ENCODE measurements at regions not wholly inside any gene's neighbourhood (a gene's known extent, or its start where the extent isn't known, plus 50 kb on each side); places are given as distances from the start of the nearest gene placed in this dataset.
"Not testable (repeated sequence)": the region's sequence is repeated elsewhere in the genome, so short reads cannot be mapped to it uniquely, and the experiment has no call there.

GRCh38 chr1:55447488-55447887 lies 232.3 kb upstream of the USP24 start:
- DNase-seq (ENCODE audit: low read depth): no peak

DNA sequence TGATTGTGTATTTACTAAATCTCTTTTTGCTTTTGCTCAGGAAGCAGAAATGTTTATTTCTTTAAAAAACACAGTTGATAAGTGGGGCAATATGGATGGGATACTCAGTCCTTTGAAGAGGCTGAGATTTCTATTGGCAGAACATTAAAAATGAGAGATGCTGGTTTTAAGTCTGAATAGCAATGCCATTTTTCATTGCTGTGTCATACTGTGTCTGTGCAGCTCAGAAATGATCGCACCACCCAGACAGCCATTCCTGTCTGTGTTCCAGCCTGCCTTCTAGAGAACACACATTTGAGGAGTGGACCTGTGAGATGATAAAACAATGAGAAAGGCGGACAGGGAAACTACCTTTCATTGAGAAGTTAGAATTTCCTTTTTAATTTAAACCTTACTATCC lies 231.2 kb upstream of the USP24 start:
- peak; percentile 82 for DNase-seq (ENCODE audit: low read depth)

DNA sequence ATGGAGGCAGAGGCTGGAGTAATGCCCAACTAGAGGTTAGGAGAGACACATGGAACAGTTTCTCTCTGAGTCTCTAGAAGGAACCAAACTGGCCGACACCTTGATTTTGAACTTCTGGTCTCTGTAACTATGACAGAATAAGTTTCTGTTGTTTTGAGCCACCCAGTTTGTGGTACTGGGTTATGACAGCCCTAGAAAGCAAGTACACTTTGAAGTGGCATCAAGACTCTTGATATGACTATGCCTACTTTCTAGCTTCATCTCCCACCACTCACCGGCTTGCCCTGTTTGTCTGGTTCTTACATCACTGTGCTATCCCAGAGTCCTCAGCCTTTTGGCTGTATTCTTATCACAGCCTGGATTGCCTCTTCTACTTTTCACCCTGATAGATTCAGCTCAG lies 230.3 kb upstream of the USP24 start:
- DNase-seq (ENCODE audit: low read depth): no peak

GRCh38 chr1:55444667-55445066 lies 229.5 kb upstream of the USP24 start:
- DNase-seq (ENCODE audit: low read depth): no peak

DNA sequence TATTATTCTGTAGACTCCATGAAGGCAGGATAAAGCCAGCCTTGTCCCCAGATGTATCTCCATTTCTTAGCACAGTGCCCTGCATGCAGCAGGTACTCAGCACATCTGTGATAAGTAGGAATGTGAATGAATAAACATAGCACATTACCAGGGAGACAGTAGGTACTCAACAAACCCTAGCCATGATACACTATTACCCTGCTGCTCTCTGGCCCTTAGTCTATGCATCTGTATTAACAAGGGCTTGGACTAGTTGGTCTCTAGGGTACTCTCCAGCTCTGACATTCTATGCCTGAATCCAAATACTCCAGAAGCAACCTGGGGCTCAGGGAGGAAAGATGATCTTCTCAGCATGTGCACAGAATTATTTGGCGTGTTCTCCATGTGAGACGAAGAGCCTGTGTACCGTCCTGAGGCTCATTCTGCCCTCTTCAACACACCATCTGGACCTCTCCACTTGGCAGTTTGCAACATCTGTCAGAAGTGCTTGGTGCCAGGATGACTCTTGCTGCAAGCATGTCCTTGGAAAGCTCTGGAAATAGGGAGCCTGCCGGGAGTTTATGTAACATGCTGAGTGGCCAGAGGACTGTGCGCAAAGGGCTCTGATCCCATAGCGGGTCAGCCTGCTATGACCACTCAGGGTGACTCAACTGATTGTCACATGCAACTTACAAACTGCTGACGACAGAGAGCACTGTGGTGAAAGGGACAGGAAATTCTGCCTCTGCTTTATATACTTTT lies 228.2 kb upstream of the USP24 start:
- peak; percentile 99 for DNase-seq (ENCODE audit: low read depth)

DNA sequence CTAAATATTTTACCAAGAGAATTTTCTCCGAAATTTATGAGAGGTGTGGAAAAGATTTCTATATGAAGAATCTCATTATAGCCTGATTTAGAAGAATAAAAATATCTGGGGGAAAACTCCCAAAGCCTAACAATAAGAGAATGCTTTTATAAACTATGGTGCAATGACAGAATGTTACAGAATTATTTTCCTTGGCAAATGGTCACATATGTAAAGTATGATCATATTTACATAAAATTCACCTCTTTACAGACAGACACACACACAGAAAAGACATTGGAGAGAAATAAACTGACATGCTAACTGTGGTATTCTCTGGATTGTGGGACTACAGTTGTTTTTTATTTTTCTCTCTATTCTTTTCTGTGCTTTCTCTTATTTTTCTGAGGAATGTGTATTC lies 226.3 kb upstream of the USP24 start:
- DNase-seq (ENCODE audit: low read depth): no peak

- DNase-seq (ENCODE audit: low read depth): no peak
Observed at GRCh38 chr1:55437692-55438091, 222.5 kb upstream of the USP24 start.

- peak; percentile 58 for DNase-seq (ENCODE audit: low read depth)
Observed at GRCh38 chr1:55430720-55431119, 215.6 kb upstream of the USP24 start.

DNA sequence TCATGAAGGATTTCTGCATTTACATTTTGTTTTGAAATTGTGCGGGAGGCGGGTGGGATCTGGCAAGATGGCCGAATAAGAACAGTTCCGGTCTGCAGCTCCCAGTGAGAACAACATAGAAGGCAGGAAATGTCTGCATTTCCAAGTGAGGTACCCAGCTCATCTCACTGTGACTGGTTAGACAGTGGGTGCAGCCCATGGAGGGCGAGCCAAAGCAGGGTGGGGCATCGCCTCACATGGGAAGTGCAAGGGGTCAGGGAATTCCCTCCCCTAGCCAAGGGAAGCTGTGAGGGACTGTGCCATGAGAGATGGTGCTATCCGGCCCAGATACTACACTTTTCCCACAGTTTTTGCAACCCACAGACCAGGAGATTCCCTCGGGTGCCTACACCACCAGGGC lies 215.0 kb upstream of the USP24 start:
- DNase-seq (ENCODE audit: low read depth): not testable (repeated sequence)

- DNase-seq (ENCODE audit: low read depth): peak; percentile 100
Observed at GRCh38 chr1:55428944-55429931, 214.1 kb upstream of the USP24 start.

- DNase-seq (ENCODE audit: low read depth): no peak
Observed at GRCh38 chr1:55428231-55428630, 213.1 kb upstream of the USP24 start.

DNA sequence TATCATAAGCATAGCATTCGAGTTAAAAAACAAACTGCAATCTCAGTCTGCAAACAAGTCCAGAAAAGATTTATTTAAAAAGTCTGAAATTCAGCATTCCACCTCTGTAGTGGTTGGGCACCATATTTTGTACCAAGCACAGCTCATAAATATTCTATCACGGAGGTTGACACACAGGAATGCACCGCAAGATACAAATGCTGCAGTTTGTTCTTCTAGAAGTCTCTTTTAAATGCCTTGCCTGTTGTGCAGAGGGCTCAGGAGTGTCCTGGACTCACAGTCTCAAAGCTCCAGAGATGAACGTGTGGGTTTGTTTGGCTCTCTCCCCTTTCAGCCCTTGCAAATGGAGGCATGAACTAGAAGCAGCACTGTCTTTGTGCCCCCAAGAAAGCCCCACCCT lies 212.4 kb upstream of the USP24 start:
- DNase-seq (ENCODE audit: low read depth): peak; percentile 58

DNA sequence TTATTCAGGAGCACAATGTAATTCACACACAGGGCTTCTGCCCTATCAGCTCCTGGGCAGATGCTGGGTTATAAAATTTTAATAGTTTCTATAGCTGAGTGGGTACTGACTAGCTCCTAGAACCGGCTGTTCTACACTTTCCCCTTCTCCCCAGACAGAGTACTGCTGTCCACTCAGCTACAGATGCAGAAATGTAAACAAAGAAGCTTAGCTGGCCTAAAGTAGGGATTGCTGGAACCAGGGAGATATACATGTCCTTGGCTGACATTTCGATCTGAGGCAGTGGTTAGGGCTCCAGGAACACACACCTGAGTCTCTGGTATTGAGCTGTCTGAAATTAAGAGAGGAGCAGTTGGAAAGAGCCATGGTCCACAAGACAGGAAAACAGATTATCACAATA lies 211.5 kb upstream of the USP24 start:
- DNase-seq (ENCODE audit: low read depth): peak; percentile 31

DNA sequence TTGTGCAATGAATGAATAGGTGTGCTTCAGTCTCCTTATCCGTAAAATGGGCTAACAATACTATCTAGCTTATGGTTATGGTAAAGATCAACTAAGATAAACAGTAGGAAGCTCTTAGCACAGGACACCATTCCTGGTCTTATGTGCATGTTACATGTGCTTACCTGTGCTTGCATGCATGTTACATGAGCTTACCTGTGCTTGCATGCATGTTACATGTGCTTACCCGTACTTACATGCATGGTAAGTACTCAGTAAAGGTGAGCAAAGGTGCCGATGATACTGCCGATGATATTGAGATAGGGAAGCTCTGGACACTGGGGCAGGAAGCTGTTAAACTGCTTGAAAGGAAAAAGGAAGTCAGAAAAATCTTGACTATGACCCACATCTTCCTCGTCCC lies 211.0 kb upstream of the USP24 start:
- DNase-seq (ENCODE audit: low read depth): no peak

DNA sequence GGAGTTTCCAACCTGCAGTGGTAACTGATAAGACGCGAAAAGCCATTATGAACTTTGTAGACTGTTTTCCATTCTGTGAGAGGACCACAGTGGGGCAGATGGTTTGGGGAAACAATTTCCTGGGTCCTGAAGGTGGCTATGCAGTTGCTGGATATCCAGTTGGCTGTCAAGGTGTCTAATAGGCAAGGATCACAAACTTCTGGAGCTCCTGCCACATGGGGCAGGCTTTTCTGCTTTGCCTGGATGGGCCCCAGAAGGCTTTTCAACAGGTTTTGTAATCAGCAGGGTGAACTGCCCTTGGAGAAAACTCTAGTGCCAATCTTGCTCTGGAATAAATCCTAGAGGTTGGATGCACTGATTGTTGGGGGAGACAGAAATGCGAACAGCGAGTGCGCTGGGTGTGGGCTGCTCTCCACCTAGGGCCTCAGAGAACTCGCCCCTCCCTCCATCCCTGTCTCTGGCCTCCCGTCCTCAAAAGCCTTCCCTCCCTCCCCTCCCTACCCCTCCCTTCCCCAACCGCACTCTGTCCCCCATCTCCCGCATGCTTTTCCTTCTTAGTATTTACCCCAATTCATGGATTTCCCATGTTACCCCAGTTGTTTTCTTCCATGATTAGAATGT lies 210.3 kb upstream of the USP24 start:
- DNase-seq (ENCODE audit: low read depth): no peak

- DNase-seq (ENCODE audit: low read depth): no peak
Observed at GRCh38 chr1:55423376-55423775, 208.2 kb upstream of the USP24 start.

DNA sequence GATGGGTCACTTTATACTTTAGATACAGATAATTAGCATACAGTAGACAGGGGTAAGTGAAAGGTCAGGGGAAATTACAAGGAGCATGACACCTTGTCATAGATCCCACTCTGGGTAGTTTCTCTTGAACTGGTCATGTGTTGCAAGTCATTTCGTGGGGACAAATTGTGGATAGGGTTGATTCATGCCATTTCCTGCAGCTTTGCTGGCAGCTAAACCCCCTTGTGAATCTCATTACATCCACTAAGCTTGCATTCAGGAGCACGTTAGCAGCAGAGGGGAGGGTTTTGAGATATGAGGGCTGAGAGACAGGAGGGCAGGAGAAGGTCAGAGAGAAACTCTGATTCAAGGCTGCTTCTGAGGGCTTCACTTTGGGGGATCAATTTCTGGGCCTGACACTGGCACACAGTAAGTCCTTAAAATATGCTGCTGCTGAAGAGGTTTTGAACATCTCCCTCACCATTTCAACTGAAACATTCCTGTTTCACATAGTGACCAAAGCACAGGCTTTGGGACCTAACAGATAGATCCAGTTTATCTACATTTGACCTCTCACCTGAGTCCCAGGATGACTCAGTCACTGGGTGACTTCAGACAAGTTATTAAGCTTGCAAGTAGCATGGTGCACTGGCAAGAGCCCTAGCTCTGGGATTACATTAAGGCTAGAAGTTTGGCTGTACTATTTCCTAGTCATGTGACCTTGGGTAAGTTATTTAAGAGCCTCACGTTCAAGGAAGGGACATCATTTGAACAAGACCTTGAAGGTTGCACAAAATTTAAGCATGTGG lies 206.0 kb upstream of the USP24 start:
- DNase-seq (ENCODE audit: low read depth): peak; percentile 73

DNA sequence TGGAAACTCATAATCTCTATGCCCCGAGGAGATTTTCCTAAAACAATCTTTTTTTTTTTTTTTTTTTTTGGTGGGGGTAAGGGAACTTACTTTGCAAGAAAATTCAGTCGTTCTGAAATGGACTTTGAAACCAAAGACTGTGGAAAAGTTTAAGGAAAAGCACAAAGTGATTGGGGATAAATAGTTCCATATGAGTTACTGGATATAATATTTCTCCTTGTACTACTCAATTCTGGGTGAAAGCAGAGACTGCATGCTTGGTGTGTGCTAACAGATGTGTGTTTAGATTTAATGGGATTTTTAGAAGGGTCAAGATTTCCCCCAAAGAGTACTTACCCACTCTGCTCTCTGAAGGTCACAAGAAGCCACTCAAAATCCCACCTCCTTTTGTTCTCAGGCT lies 204.9 kb upstream of the USP24 start:
- no peak for DNase-seq (ENCODE audit: low read depth)

DNA sequence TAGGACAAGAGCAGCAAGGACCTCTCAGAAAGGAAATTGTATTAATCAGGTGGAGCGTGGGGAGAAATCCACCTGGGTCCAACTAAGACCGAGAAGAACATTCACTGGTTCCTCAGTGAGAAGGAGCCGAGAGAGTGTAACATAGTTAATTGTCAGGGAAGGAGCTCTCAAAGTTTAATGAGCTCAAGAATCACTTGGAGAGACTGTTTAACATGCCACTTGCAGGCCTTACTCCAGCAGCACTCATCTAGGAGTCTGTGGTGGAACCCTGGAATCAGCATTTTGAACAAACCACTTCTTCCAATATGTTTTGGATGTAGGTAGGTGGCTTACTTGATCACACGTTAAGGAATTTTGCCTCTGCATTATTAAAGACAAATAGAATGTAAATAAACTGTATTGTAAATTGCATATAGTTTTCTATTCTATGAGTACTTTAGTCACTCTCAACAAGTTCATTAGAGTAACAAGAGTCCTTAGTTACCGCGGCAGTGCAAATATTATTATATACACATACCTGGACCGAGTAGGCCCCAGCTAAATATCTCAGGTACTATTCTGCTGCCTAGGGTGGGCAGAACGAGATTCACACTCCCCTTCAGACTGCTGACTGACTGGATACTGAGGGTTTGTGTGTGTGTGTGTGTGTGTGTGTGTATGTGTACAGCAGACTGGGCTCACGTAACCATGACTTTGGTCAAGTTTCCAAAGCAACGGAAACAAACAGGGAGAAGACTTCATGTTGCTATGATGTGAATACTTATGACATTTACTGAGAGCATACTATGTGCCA lies 203.2 kb upstream of the USP24 start:
- DNase-seq (ENCODE audit: low read depth): no peak

DNA sequence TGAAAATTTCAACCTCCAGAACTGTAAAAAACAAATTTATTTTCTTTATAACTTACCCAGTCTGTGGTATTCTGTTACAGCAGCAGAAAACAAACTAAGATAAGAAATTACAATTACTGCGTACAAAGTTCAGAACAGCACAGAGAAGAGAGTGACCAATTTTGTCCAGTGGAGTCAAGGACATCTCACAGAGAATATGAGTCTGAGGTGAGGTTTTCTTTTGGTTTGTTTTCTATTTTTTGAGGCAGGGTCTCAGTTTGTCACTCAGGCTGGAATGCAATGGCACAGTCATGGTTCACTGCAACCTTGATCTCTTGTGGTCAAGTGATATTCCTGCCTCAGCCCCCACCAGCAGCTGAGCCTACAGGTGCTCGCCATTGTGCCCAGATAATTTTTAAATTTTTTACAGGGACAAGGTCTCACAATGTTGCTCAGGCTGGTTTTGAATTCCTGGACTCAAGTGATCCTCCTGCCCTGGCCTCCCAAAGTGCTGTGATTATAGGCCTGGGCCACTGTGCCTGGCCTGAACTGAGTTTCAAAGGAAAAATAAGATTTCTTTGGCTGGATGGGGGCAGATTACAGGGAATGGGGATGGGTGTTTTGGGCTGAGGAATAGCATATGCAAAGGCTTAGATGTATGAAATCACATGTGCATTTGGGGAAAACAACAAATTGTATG lies 201.1 kb upstream of the USP24 start:
- DNase-seq (ENCODE audit: low read depth): no peak

DNA sequence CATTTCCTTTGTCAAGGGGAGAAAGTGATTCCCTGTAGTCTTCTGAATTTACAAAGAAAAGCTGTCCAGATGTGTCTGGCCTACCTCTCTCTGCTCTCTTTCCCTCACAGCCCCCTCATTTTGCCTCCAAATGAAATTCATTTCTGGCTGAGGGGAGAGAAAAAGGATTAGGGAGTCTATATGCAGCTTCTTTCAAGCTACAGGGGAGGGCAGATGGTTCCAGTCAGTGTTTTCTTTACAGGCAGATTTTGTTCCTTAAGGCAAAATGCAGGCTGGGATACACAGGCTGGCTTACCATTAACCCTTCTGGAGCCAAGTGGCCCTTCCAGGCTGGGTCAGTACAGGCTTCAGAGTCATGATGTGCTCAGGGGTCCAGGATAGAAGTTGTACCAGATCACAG lies 198.1 kb upstream of the USP24 start:
- no peak for DNase-seq (ENCODE audit: low read depth)

All from EH (cell line).